WTC11 (cell line): ENCODE measurements at regions not wholly inside any gene's neighbourhood (a gene's known extent, or its start where the extent isn't known, plus 50 kb on each side); places are given as distances from the start of the nearest gene placed in this dataset.
A peak's percentile ranks its signal among the peaks of the same experiment; 100 is the strongest.

Experiments used
- ATAC-seq: fragments of 200-7000 bp; cut with Tn5 transposase; 2 replicates; pipeline ENCODE4 v1.10.0; 2021; ENCODE audit warnings: mild to moderate bottlenecking, moderate library complexity
- CTCF ChIA-PET: fragments of 300-600 bp; sonication (Branson Sonifier 250); formaldehyde crosslinking; loops from one replicate; lab custom pipeline; 2021; ENCODE audit warnings: antibody characterized with exemption; lab: Charles Lee
- POLR2A ChIA-PET: fragments of 350-600 bp; sonication (Branson Sonifier 250); formaldehyde crosslinking; loops from one replicate; lab custom pipeline; 2021; ENCODE audit warnings: antibody characterized with exemption; lab: Charles Lee
- DNase-seq: peaks from one replicate; pipeline ENCODE4 v3.0.0; 2021; ENCODE audit warnings: low spot score
- H3K27ac Mint-ChIP-seq: 2 replicates; pipeline ENCODE4 v1.8.0; 2021; ENCODE audit warnings: mixed read lengths
- H3K27me3 Mint-ChIP-seq: 2 replicates; pipeline ENCODE4 v1.8.0; 2021; ENCODE audit warnings: low read depth, mild to moderate bottlenecking, moderate library complexity, mixed read lengths
- H3K36me3 Mint-ChIP-seq: 2 replicates; pipeline ENCODE4 v1.8.0; 2021; ENCODE audit warnings: mixed read lengths
- H3K4me1 Mint-ChIP-seq: 2 replicates; pipeline ENCODE4 v1.8.0; 2022; ENCODE audit warnings: mixed read lengths
- H3K4me3 Mint-ChIP-seq: 2 replicates; pipeline ENCODE4 v1.8.0; 2021; ENCODE audit warnings: mild to moderate bottlenecking, moderate library complexity, mixed read lengths
- H3K9me3 Mint-ChIP-seq: 2 replicates; pipeline ENCODE4 v1.8.0; 2021; ENCODE audit warnings: mixed read lengths
- ATF1 ChIP-seq: sonication (generic); formaldehyde crosslinking; IDR thresholded peaks from 2 replicates; pipeline ENCODE4 v1.8.1; 2023; ENCODE audit warnings: mild to moderate bottlenecking, moderate library complexity, missing genetic modification reagents
- CBFB ChIP-seq: sonication (generic); formaldehyde crosslinking; IDR thresholded peaks from 2 replicates; pipeline ENCODE4 v1.8.1; 2022; ENCODE audit warnings: mild to moderate bottlenecking, low read depth, missing genetic modification reagents
- CREM ChIP-seq: sonication (generic); formaldehyde crosslinking; IDR thresholded peaks from 2 replicates; pipeline ENCODE4 v1.8.1; 2022; ENCODE audit warnings: mild to moderate bottlenecking, missing genetic modification reagents, moderate library complexity
- ESRRA ChIP-seq: sonication (generic); formaldehyde crosslinking; IDR thresholded peaks from 2 replicates; pipeline ENCODE4 v1.8.1; 2022; ENCODE audit warnings: mild to moderate bottlenecking, missing genetic modification reagents, borderline replicate concordance
- ETV6 ChIP-seq: sonication (generic); formaldehyde crosslinking; IDR thresholded peaks from 2 replicates; pipeline ENCODE4 v1.8.1; 2022; ENCODE audit warnings: mild to moderate bottlenecking, missing genetic modification reagents
- FOXJ3 ChIP-seq: sonication (generic); formaldehyde crosslinking; IDR thresholded peaks from 2 replicates; pipeline ENCODE4 v1.9.0; 2021; ENCODE audit warnings: missing genetic modification reagents, mild to moderate bottlenecking, borderline replicate concordance
- FOXK1 ChIP-seq: sonication (generic); formaldehyde crosslinking; IDR thresholded peaks from 2 replicates; pipeline ENCODE4 v1.8.0; 2022; ENCODE audit warnings: mild to moderate bottlenecking, moderate library complexity, missing genetic modification reagents
- FOXP1 ChIP-seq: sonication (generic); formaldehyde crosslinking; IDR thresholded peaks from 2 replicates; pipeline ENCODE4 v1.8.0; 2022; ENCODE audit warnings: missing genetic modification reagents, mild to moderate bottlenecking, moderate library complexity, borderline replicate concordance
- IRF2 ChIP-seq: sonication (generic); formaldehyde crosslinking; IDR thresholded peaks from 2 replicates; pipeline ENCODE4 v1.8.0; 2022; ENCODE audit warnings: low read depth, missing genetic modification reagents, borderline replicate concordance
- JAZF1 ChIP-seq: fragments of 250-450 bp; sonication (Bioruptor Pico); IDR thresholded peaks from 2 replicates; pipeline ENCODE4 v1.9.0; 2021; ENCODE audit warnings: moderate library complexity, mild to moderate bottlenecking, inconsistent platforms
- NR1H2 ChIP-seq: sonication (generic); formaldehyde crosslinking; IDR thresholded peaks from 2 replicates; pipeline ENCODE4 v1.9.0; 2021; ENCODE audit warnings: mild to moderate bottlenecking, moderate library complexity, missing genetic modification reagents
- NR2C2 ChIP-seq: sonication (generic); formaldehyde crosslinking; IDR thresholded peaks from 2 replicates; pipeline ENCODE4 v1.8.0; 2022; ENCODE audit warnings: mild to moderate bottlenecking, missing genetic modification reagents
- NR3C1 ChIP-seq: sonication (generic); formaldehyde crosslinking; conservative IDR thresholded peaks from 2 replicates; pipeline ENCODE4 v1.8.1; 2023; ENCODE audit warnings: low read depth, mild to moderate bottlenecking, missing genetic modification reagents
- OVOL2 ChIP-seq: fragments of 250-450 bp; sonication (Bioruptor Pico); IDR thresholded peaks from 2 replicates; pipeline ENCODE4 v1.9.0; 2021; ENCODE audit warnings: mild to moderate bottlenecking, borderline replicate concordance
- PRRX2 ChIP-seq: fragments of 250-450 bp; sonication (Bioruptor Pico); IDR thresholded peaks from 2 replicates; pipeline ENCODE4 v1.8.0; 2021; ENCODE audit warnings: mild to moderate bottlenecking
- RORB ChIP-seq: fragments of 250-450 bp; sonication (Bioruptor Pico); IDR thresholded peaks from 2 replicates; pipeline ENCODE4 v1.9.0; 2021; ENCODE audit warnings: mild to moderate bottlenecking
- SMAD3 ChIP-seq: sonication (generic); formaldehyde crosslinking; IDR thresholded peaks from 2 replicates; pipeline ENCODE4 v1.8.0; 2022; ENCODE audit warnings: missing genetic modification reagents, mild to moderate bottlenecking, borderline replicate concordance
- SMAD4 ChIP-seq: sonication (generic); formaldehyde crosslinking; IDR thresholded peaks from 2 replicates; pipeline ENCODE4 v1.8.0; 2022; ENCODE audit warnings: mild to moderate bottlenecking, missing genetic modification reagents
- TP53 ChIP-seq: sonication (generic); formaldehyde crosslinking; IDR thresholded peaks from 2 replicates; pipeline ENCODE4 v1.8.1; 2023; ENCODE audit warnings: mild to moderate bottlenecking, missing genetic modification reagents
- ZNF121 ChIP-seq: sonication (generic); formaldehyde crosslinking; IDR thresholded peaks from 2 replicates; pipeline ENCODE4 v1.8.0; 2023; ENCODE audit warnings: missing genetic modification reagents
- ZNF317 ChIP-seq: sonication (generic); formaldehyde crosslinking; IDR thresholded peaks from 2 replicates; pipeline ENCODE4 v1.8.1; 2023; ENCODE audit warnings: low read depth, mild to moderate bottlenecking, moderate library complexity, missing genetic modification reagents, borderline replicate concordance
- TF ChIP-seq, protein P1 (sequence below): sonication (generic); formaldehyde crosslinking; IDR thresholded peaks from 2 replicates; pipeline ENCODE4 v1.8.1; 2022; ENCODE audit warnings: missing genetic modification reagents, borderline replicate concordance
- TF ChIP-seq, protein P2 (sequence below): sonication (generic); formaldehyde crosslinking; IDR thresholded peaks from 2 replicates; pipeline ENCODE4 v1.8.1; 2022; ENCODE audit warnings: low read depth, mild to moderate bottlenecking, moderate library complexity, missing genetic modification reagents, borderline replicate concordance
- TF ChIP-seq, protein P3 (sequence below): fragments of 250-450 bp; sonication (Bioruptor Pico); IDR thresholded peaks from 2 replicates; pipeline ENCODE4 v1.9.0; 2021; ENCODE audit warnings: mild to moderate bottlenecking
- TF ChIP-seq, protein P4 (sequence below): sonication (generic); formaldehyde crosslinking; IDR thresholded peaks from 2 replicates; pipeline ENCODE4 v1.8.0; 2023; ENCODE audit warnings: missing genetic modification reagents
- TF ChIP-seq, protein P5 (sequence below): fragments of 250-450 bp; sonication (Bioruptor Pico); IDR thresholded peaks from 2 replicates; pipeline ENCODE4 v1.9.0; 2021; ENCODE audit warnings: mild to moderate bottlenecking
- TF ChIP-seq, protein P6 (sequence below): sonication (generic); formaldehyde crosslinking; IDR thresholded peaks from 2 replicates; pipeline ENCODE4 v1.8.0; 2023; ENCODE audit warnings: mild to moderate bottlenecking, missing genetic modification reagents
- TF ChIP-seq, protein P7 (sequence below): sonication (generic); formaldehyde crosslinking; IDR thresholded peaks from 2 replicates; pipeline ENCODE4 v1.8.0; 2022; ENCODE audit warnings: mild to moderate bottlenecking, missing genetic modification reagents

DNA sequence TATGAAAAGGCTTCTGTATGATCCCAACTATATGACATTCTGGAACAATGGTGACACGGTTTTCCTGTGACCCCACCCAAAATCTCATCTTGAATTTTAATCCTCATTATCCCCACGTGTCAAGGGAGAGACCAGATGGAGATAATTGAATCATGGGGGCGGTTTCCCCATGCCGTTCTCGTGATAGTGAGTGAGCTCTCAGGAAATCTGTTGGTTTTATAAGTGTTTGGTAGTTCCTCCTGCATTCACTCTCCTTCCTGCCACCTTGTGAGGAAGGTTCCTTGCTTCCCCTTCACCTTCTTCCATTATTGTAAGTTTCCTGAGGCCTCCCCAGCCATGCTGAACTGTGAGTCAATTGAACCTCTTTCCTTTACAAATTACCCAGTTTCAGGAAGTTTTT lies 53.1 kb upstream of the TSPAN18 start:
- CTCF ChIA-PET: no interaction called here
- Mint-ChIP-seq H3K27ac (peak overlapping the region; percentile 28; the same call in 1 of the 2 replicates), H3K4me1 (peaks cover 41% of the 10 kb centered on the region), H3K27me3 (no peaks in the 10 kb centered on the region), H3K36me3 (peaks cover 15% of the 10 kb centered on the region), H3K9me3 (peaks cover 21% of the 10 kb centered on the region), H3K4me3 (no peak overlapping the region)
- DNase-seq (no peak), ATAC-seq (no peak)
- TF ChIP-seq CREM (CRISPR knock-in tag) (no peak), JAZF1 (no peak), ZNF317 (no peak), IRF2 (CRISPR knock-in tag) (no peak), ETV6 (no peak), ZNF121 (CRISPR knock-in tag) (no peak), FOXK1 (no peak), NR1H2 (CRISPR knock-in tag) (no peak), FOXJ3 (no peak), NR2C2 (CRISPR knock-in tag) (no peak), SMAD4 (CRISPR knock-in tag) (no peak), PRRX2 (CRISPR knock-in tag) (no peak), ATF1 (no peak), SMAD3 (CRISPR knock-in tag) (no peak)
- TF ChIP-seq, protein P1, sequence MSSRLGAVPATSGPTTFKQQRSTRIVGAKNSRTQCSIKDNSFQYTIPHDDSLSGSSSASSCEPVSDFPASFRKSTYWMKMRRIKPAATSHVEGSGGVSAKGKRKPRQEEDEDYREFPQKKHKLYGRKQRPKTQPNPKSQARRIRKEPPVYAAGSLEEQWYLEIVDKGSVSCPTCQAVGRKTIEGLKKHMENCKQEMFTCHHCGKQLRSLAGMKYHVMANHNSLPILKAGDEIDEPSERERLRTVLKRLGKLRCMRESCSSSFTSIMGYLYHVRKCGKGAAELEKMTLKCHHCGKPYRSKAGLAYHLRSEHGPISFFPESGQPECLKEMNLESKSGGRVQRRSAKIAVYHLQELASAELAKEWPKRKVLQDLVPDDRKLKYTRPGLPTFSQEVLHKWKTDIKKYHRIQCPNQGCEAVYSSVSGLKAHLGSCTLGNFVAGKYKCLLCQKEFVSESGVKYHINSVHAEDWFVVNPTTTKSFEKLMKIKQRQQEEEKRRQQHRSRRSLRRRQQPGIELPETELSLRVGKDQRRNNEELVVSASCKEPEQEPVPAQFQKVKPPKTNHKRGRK (CRISPR knock-in tag): no peak
- TF ChIP-seq, protein P2, sequence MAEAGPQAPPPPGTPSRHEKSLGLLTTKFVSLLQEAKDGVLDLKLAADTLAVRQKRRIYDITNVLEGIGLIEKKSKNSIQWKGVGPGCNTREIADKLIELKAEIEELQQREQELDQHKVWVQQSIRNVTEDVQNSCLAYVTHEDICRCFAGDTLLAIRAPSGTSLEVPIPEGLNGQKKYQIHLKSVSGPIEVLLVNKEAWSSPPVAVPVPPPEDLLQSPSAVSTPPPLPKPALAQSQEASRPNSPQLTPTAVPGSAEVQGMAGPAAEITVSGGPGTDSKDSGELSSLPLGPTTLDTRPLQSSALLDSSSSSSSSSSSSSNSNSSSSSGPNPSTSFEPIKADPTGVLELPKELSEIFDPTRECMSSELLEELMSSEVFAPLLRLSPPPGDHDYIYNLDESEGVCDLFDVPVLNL (CRISPR knock-in tag): no peak
- TF ChIP-seq, protein P3, sequence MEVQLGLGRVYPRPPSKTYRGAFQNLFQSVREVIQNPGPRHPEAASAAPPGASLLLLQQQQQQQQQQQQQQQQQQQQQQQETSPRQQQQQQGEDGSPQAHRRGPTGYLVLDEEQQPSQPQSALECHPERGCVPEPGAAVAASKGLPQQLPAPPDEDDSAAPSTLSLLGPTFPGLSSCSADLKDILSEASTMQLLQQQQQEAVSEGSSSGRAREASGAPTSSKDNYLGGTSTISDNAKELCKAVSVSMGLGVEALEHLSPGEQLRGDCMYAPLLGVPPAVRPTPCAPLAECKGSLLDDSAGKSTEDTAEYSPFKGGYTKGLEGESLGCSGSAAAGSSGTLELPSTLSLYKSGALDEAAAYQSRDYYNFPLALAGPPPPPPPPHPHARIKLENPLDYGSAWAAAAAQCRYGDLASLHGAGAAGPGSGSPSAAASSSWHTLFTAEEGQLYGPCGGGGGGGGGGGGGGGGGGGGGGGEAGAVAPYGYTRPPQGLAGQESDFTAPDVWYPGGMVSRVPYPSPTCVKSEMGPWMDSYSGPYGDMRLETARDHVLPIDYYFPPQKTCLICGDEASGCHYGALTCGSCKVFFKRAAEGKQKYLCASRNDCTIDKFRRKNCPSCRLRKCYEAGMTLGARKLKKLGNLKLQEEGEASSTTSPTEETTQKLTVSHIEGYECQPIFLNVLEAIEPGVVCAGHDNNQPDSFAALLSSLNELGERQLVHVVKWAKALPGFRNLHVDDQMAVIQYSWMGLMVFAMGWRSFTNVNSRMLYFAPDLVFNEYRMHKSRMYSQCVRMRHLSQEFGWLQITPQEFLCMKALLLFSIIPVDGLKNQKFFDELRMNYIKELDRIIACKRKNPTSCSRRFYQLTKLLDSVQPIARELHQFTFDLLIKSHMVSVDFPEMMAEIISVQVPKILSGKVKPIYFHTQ (CRISPR knock-in tag): no peak
- TF ChIP-seq, protein P4, sequence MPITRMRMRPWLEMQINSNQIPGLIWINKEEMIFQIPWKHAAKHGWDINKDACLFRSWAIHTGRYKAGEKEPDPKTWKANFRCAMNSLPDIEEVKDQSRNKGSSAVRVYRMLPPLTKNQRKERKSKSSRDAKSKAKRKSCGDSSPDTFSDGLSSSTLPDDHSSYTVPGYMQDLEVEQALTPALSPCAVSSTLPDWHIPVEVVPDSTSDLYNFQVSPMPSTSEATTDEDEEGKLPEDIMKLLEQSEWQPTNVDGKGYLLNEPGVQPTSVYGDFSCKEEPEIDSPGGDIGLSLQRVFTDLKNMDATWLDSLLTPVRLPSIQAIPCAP (CRISPR knock-in tag): no peak
- POLR2A ChIA-PET: no interaction called here

DNA sequence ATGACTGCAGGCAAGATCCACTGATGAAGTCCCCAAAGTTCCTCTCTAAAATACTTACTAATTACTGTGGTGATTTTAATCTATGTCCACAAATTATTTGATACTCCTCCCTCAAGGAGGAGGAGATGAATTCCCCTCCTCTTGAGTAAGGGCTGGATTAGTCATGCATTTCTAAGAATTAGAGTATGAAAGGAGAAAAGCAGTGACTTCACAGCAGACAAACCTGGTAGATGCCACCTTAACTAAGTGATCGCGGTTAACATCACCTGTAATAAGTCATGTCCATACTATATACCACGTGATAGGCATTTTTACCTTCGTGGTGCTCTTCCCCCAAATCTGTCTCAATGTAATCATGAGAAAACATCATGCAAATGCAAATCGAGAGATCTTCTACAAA lies 52.0 kb upstream of the TSPAN18 start:
- Mint-ChIP-seq H3K27me3 (no peaks in the 10 kb centered on the region), H3K27ac (no peak overlapping the region), H3K4me3 (no peak overlapping the region), H3K36me3 (peaks cover 15% of the 10 kb centered on the region), H3K4me1 (peaks cover 34% of the 10 kb centered on the region), H3K9me3 (peaks cover 26% of the 10 kb centered on the region)
- DNase-seq: no peak
- ATAC-seq: no peak
- CTCF ChIA-PET: no interaction called here
- POLR2A ChIA-PET: no interaction called here
- TF ChIP-seq, protein P5, sequence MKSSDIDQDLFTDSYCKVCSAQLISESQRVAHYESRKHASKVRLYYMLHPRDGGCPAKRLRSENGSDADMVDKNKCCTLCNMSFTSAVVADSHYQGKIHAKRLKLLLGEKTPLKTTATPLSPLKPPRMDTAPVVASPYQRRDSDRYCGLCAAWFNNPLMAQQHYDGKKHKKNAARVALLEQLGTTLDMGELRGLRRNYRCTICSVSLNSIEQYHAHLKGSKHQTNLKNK (CRISPR knock-in tag): no peak
- TF ChIP-seq, protein P6, sequence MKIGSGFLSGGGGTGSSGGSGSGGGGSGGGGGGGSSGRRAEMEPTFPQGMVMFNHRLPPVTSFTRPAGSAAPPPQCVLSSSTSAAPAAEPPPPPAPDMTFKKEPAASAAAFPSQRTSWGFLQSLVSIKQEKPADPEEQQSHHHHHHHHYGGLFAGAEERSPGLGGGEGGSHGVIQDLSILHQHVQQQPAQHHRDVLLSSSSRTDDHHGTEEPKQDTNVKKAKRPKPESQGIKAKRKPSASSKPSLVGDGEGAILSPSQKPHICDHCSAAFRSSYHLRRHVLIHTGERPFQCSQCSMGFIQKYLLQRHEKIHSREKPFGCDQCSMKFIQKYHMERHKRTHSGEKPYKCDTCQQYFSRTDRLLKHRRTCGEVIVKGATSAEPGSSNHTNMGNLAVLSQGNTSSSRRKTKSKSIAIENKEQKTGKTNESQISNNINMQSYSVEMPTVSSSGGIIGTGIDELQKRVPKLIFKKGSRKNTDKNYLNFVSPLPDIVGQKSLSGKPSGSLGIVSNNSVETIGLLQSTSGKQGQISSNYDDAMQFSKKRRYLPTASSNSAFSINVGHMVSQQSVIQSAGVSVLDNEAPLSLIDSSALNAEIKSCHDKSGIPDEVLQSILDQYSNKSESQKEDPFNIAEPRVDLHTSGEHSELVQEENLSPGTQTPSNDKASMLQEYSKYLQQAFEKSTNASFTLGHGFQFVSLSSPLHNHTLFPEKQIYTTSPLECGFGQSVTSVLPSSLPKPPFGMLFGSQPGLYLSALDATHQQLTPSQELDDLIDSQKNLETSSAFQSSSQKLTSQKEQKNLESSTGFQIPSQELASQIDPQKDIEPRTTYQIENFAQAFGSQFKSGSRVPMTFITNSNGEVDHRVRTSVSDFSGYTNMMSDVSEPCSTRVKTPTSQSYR (CRISPR knock-in tag): no peak
- TF ChIP-seq ESRRA (CRISPR knock-in tag): no peak
- no peak for TF ChIP-seq TP53 (CRISPR knock-in tag)
- no peak for TF ChIP-seq OVOL2 (CRISPR knock-in tag)
- TF ChIP-seq FOXP1: no peak
- TF ChIP-seq NR3C1 (CRISPR knock-in tag): no peak
- no peak for TF ChIP-seq CBFB
- TF ChIP-seq CREM (CRISPR knock-in tag): no peak
- TF ChIP-seq SMAD4 (CRISPR knock-in tag): no peak
- TF ChIP-seq, protein P7, sequence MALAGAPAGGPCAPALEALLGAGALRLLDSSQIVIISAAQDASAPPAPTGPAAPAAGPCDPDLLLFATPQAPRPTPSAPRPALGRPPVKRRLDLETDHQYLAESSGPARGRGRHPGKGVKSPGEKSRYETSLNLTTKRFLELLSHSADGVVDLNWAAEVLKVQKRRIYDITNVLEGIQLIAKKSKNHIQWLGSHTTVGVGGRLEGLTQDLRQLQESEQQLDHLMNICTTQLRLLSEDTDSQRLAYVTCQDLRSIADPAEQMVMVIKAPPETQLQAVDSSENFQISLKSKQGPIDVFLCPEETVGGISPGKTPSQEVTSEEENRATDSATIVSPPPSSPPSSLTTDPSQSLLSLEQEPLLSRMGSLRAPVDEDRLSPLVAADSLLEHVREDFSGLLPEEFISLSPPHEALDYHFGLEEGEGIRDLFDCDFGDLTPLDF (CRISPR knock-in tag): no peak
- no peak for TF ChIP-seq RORB (CRISPR knock-in tag)
- TF ChIP-seq JAZF1: no peak
